ENCODE measurements at regions not wholly inside any gene's neighbourhood (a gene's known extent, or its start where the extent isn't known, plus 50 kb on each side); places are given as distances from the start of the nearest gene placed in this dataset.

DNA sequence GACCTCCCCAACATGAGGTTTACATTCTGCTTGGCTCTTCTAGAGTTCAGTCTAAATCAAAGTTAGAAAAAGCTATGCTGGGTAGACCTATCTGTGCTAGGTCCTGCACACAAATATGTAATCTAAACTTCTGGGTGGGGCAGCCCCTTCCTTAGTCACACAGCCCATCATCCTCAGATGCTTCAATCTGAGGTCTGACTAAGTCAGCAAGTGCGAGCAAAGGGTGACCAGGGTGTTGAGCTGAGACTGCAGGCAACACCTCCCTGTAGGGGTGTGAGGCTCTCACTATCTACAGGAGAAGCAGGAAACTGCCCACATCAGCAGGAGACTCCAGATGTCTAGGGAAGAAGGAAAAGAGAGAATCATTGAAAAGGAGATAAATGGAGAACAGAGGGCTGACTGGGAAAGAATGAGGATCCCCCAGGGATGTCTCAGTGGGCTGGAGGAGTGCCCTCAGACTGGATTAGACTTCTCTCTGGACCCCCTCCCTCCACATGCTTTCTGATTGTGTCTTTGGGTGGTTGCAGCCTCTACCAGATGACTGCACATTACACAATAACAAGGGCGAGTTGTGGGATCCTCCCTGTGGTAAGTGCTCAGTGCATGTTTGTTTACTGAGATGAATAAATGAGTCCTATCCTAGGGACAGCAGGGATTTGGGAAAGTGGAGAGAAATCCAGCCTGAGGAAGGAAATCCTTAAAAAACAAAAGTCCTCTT, 266.2 kb upstream of the PLET1 start:
- H3K4me3 Mint-ChIP-seq: no peak overlapping the region
- peaks cover 0 to 3% (median 2%) of the 10 kb centered on the region in 3 donors for H3K27me3 Mint-ChIP-seq (ENCODE audit: low read depth in 3 of 3)

DNA sequence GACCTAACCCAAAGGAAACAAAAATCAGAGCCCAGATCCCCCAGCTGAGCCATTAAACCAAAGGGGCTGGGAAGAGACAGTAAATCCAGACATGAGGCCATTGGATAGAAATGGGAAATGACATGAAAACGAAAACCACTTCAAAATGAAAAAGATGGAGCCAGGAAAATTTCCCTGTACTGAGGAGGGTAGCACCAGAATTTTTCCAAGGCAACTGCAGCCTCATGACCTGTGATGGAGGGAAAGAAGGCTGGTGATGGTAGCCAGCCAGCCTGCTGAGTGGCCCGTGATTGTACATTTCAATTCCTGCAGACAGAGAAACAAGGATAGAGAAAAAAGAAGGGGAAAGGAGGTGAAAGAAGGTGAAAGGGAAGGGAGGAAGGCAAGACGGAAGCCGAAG, 268.4 kb upstream of the PLET1 start:
- Histone ChIP-seq H3K4me2 (replicated peaks; ENCODE audit: extremely low read depth, low read length, poor library complexity, severe bottlenecking) (no peak overlapping the region), H3K36me3 (replicated peaks in 1 of 2; ENCODE audit: control insufficient read depth in 1 of 2, insufficient read depth in 2 of 2, low read length in 2 of 2) (no peaks in the 10 kb centered on the region), H3K4me3 (replicated peaks in 1 of 3; ENCODE audit: low read depth in 2 of 3, low read length in 3 of 3) (no peak overlapping the region), H3K9ac (ENCODE audit: insufficient read depth, low read length, poor library complexity, severe bottlenecking) (no peak overlapping the region), H4K20me1 (ENCODE audit: insufficient read depth, low read length) (no peaks in the 10 kb centered on the region), H3K9me3 (replicated peaks in 1 of 2; ENCODE audit: control insufficient read depth in 1 of 2, insufficient read depth in 1 of 2, low read length in 2 of 2) (no peaks in the 10 kb centered on the region), H3K79me2 (ENCODE audit: insufficient read depth, low read length) (no peaks in the 10 kb centered on the region), H3K27ac (ENCODE audit: low read depth in 1 of 2, low read length in 2 of 2) (no peak overlapping the region), H3K27me3 (ENCODE audit: control insufficient read depth in 2 of 2, insufficient read depth in 2 of 2, low read length in 2 of 2) (no peaks in the 10 kb centered on the region), H3K4me1 (ENCODE audit: control insufficient read depth in 1 of 2, insufficient read depth in 2 of 2, low read length in 2 of 2) (peaks cover 36 to 40% of the 10 kb centered on the region in 2 donors), H2AFZ (ENCODE audit: insufficient read depth, low read depth, low read length, poor library complexity, severe bottlenecking) (no peak overlapping the region)
- no peak overlapping the region for H3K4me3 Mint-ChIP-seq
- H3K9me3 Mint-ChIP-seq: no peaks in the 10 kb centered on the region
- H3K36me3 Mint-ChIP-seq: no peaks in the 10 kb centered on the region
- peaks cover 49% of the 10 kb centered on the region for H3K4me1 Mint-ChIP-seq
- intact Hi-C loops (cut with micrococcal nuclease): no loop called here
- DNase-seq: no peak
- peaks cover 0 to 3% (median 2%) of the 10 kb centered on the region in 3 donors for H3K27me3 Mint-ChIP-seq (ENCODE audit: low read depth in 3 of 3)
- 100% methylated on average over 1 of the region's 4 CpGs for WGBS (ENCODE audit: insufficient coverage)
- TF ChIP-seq, protein P1, sequence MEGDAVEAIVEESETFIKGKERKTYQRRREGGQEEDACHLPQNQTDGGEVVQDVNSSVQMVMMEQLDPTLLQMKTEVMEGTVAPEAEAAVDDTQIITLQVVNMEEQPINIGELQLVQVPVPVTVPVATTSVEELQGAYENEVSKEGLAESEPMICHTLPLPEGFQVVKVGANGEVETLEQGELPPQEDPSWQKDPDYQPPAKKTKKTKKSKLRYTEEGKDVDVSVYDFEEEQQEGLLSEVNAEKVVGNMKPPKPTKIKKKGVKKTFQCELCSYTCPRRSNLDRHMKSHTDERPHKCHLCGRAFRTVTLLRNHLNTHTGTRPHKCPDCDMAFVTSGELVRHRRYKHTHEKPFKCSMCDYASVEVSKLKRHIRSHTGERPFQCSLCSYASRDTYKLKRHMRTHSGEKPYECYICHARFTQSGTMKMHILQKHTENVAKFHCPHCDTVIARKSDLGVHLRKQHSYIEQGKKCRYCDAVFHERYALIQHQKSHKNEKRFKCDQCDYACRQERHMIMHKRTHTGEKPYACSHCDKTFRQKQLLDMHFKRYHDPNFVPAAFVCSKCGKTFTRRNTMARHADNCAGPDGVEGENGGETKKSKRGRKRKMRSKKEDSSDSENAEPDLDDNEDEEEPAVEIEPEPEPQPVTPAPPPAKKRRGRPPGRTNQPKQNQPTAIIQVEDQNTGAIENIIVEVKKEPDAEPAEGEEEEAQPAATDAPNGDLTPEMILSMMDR (IDR thresholded peaks at IDR 0.05): no peak
- H3K27ac Mint-ChIP-seq: no peak overlapping the region

More for the DNA sequence above, 266.2 kb upstream of the PLET1 start:
- Mint-ChIP-seq H3K36me3 (no peaks in the 10 kb centered on the region), H3K4me1 (peaks cover 72% of the 10 kb centered on the region), H3K27ac (peak overlapping the region in 2 of 7 donors; percentile 51 to 68), H3K9me3 (peaks cover 0 to 6% (median 0%) of the 10 kb centered on the region in 7 donors)
- H3K4me2 ChIP-seq (replicated peaks; ENCODE audit: extremely low read depth, low read length, poor library complexity, severe bottlenecking): no peak overlapping the region
- TF ChIP-seq, protein P1 (IDR thresholded peaks at IDR 0.05): no peak
- H3K9ac ChIP-seq (ENCODE audit: insufficient read depth, low read length, poor library complexity, severe bottlenecking): no peak overlapping the region
- no peaks in the 10 kb centered on the region for H3K36me3 ChIP-seq (replicated peaks in 1 of 2; ENCODE audit: control insufficient read depth in 1 of 2, insufficient read depth in 2 of 2, low read length in 2 of 2)
- peaks cover 55 to 62% of the 10 kb centered on the region in 2 donors for H3K4me1 ChIP-seq (ENCODE audit: control insufficient read depth in 1 of 2, insufficient read depth in 2 of 2, low read length in 2 of 2)
- no peaks in the 10 kb centered on the region for H3K9me3 ChIP-seq (replicated peaks in 1 of 2; ENCODE audit: control insufficient read depth in 1 of 2, insufficient read depth in 1 of 2, low read length in 2 of 2)
- peak in 2 of 3 donors; percentile 15 to 62 for DNase-seq
- H3K4me3 ChIP-seq (replicated peaks in 1 of 3; ENCODE audit: low read depth in 2 of 3, low read length in 3 of 3): no peak overlapping the region
- no peaks in the 10 kb centered on the region for H4K20me1 ChIP-seq (ENCODE audit: insufficient read depth, low read length)
- no CpG with 5 or more reads among the region's 2 CpGs for WGBS (ENCODE audit: insufficient coverage)
- H3K27me3 ChIP-seq (ENCODE audit: control insufficient read depth in 2 of 2, insufficient read depth in 2 of 2, low read length in 2 of 2): no peaks in the 10 kb centered on the region
- peak overlapping the region; percentile 30 for H2AFZ ChIP-seq (ENCODE audit: insufficient read depth, low read depth, low read length, poor library complexity, severe bottlenecking)
- intact Hi-C loops (cut with micrococcal nuclease): no loop called here
- H3K27ac ChIP-seq (ENCODE audit: low read depth in 1 of 2, low read length in 2 of 2): no peak overlapping the region
- no peaks in the 10 kb centered on the region for H3K79me2 ChIP-seq (ENCODE audit: insufficient read depth, low read length)
